ENCODE measurements at regions not wholly inside any gene's neighbourhood (a gene's known extent, or its start where the extent isn't known, plus 50 kb on each side); places are given as distances from the start of the nearest gene placed in this dataset.
"Not testable (repeated sequence)": the region's sequence is repeated elsewhere in the genome, so short reads cannot be mapped to it uniquely, and the experiment has no call there.

DNA sequence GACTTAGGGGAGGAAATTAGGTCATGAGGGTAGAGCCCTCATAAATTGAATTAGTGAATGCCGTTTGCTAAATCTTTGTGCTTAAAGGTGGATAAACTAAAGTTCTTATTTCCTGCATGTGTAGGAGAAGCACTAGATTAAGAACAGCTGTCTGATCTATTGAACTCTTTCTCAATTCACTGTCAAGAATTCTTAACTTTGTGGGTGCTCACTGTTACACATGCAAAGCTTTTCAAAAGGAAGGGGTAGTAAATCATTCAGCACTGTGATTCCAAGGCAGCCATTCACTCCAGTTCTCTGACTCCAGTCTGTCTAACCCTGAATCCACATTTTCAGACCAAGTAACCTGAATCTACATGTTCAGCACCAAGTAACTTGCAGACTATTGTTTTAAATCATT is 1520.1 kb downstream of the PCDH18 start:
- DNase-seq = peak; percentile 11

- no peak for DNase-seq
Observed at GRCh38 chr4:136009258-136009832, 1522.9 kb downstream of the PCDH18 start.

- DNase-seq = no peak
Observed at GRCh38 chr4:136007991-136008390, 1524.3 kb downstream of the PCDH18 start.

- DNase-seq = no peak
Observed at GRCh38 chr4:136002316-136002715, 1530.0 kb downstream of the PCDH18 start.

DNA sequence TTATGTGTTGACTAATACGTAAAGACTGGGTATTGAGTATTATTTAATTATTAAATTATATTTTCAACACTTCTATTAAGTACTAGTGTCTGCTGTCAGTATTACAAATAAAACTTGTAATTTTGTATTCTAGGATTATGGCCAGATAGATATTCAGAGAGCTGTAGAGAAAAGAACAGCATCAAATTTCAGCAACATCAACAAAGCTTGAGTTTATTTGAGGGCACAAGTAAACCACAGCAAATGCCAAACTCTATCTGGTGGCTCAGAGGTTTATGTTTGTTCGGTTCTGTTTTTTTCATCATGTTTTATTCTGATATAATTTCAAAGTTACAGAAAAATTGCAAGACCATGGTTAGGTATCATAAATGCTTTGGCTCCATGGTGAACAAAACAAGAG is 1530.5 kb downstream of the PCDH18 start:
- DNase-seq = no peak

- DNase-seq = no peak
Observed at GRCh38 chr4:136000246-136000645, 1532.0 kb downstream of the PCDH18 start.

- no peak for DNase-seq
Observed at GRCh38 chr4:135994360-135994759, 1537.9 kb downstream of the PCDH18 start.

GRCh38 chr4:135976860-135977259 is 1555.4 kb downstream of the PCDH18 start:
- DNase-seq = no peak

DNA sequence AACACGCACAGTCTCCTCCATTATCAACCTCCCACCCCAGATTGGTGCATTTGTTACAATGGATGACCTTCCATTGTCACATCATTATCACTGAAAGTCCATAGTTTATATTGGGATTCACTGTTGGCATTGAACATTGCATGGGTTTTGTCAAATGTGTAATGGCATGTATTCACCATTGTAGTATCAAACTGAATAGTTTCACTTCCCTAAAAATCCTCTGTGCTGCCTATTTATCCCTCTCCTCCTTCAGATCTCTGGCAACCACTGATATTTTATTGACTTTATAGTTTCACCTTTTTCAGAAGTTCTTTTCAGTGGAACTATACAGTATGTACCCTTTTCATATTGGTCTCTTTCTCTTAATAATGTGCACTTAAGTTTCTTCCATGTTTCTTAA is 1565.4 kb downstream of the PCDH18 start:
- DNase-seq = no peak

DNA sequence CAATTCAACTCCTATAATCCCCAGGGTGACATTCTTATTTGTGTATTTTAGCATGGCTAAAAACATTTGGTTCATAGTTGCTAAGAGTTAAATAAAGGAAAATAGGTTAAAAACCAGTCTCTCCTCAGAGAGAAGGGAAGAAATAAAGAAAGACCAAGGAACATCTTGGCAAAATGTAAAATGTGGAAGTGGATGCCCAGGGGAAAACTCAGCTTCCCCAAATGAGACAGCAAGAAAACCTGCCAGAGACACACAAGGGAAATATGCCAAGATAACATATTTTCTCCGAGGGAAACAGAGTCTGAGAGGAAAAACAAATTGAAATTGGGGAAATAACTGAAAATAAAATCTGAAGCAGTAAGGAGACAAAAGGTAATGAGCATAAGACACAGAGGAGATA is 1569.3 kb downstream of the PCDH18 start:
- no peak for DNase-seq

- peak; percentile 22 for DNase-seq
Observed at GRCh38 chr4:135949931-135950330, 1582.4 kb downstream of the PCDH18 start.

- peak; percentile 74 for DNase-seq
Observed at GRCh38 chr4:135948797-135949196, 1583.5 kb downstream of the PCDH18 start.

GRCh38 chr4:135941671-135942070 is 1590.6 kb downstream of the PCDH18 start:
- no peak for DNase-seq

GRCh38 chr4:135934026-135934425 is 1598.3 kb downstream of the PCDH18 start:
- no peak for DNase-seq

DNA sequence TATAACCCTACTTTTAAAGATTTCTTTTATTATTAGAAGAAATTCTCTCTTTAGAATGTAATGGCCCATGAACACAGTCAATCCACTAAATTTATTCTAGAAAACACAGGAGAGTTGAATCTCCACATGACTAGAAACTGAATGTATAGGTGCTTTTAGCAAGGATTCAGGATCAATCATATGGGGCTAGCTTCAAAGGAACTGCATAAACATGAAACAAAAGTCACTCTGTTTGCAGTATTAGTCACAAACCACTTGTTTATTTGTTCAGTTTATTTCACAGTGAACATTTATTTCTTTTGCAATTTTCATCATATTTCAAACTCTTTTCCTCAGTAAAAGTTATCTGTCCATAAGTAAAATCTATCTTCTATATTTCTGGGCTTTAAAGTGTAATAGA is 1604.6 kb downstream of the PCDH18 start:
- DNase-seq = no peak

DNA sequence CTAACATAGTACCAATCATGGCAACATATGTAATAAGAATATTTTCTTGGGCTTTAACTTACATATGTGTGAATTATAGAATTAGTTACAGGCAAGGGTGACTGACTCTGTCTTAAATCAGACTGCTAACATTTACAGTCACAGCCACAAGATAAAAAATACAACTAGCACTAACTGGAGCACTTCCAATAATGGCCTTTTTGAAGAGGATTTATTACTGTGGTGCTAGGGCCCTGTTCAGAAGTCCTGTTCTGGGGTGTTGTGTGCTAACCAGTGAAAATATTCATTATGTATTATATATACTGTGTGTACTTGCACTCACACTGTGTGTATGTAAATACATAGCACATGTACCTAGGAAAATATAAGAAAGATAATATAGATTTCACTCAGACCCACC is 1611.2 kb downstream of the PCDH18 start:
- DNase-seq = no peak

DNA sequence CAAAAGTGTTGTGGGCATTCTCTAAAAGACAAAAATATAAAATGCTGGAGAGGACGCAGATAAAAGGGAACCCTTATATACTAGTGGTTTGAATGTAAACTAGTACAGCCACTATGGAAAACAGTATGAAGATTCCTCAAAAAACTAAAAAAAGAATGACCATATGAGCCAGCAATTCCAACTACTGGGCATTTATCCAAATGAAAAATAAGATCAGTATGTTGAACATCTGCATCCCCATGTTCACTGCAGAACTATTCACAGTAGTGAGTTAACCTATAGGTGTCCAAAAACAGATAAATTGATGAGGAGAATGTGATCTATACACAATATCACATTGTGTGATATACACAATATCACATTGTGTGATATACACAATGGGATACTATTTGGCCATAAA is 1615.3 kb downstream of the PCDH18 start:
- DNase-seq = peak; percentile 61

- DNase-seq = no peak
Observed at GRCh38 chr4:135900956-135901355, 1631.3 kb downstream of the PCDH18 start.

DNA sequence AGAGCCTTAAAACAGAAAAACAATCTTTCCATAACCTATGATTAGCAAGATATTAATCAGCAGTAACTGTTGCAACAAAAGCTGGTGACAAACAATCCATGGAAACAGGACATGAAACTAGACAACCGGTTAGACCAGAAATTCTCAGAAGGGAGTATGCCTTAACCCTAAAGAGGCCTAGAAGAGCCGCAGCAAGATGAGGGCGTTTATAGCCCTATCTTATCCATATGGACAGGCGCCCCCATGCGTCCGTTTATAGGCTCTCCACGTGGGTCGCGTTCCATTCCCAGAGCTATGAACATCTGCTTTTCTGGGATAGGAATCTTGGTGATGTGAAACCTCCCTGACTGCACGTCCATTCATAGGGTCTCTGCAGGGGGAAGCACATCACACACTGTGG is 1662.7 kb upstream of the PABPC4L start:
- not testable (repeated sequence) for DNase-seq

- DNase-seq = no peak
Observed at GRCh38 chr4:135840781-135841180, 1639.2 kb upstream of the PABPC4L start.

GRCh38 chr4:135839712-135840111 is 1638.1 kb upstream of the PABPC4L start:
- no peak for DNase-seq

DNA sequence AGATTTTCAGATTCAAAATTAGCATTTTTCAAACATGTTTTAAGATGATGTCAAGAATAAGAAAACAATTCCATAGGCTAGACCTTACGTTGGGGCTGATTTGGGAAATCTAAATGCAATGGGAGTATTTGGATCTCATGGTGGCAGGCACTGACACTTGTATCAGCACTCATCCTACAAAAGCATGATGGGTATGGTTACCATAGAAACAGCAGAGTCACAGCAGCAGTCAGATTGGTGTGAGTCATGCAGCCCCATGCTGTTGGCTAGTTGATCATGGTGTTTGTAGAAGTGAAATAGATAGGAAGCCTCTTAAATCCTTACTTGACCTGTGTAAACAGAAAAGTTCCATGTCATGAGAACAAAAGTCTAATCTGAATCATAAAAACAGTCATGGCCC is 1637.3 kb upstream of the PABPC4L start:
- peak; percentile 4 for DNase-seq

DNA sequence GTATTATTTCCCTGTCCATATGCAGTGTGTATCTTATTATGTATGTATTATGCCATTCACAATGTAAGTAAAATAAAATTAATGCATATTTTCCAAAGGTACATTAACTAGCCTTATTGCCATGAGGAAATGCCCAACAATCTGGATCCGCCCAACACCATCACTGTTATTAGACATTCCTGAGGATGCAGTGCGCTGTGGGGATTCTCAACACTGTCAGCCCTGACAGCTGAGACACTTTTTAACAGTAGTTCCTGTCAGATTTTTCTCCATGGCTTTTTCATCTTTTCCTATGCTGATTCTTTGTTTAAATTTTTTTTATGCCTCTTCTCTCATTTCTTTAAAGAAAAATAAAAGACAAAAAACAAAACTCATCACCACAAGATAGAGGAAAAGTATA is 1632.9 kb upstream of the PABPC4L start:
- DNase-seq = no peak

DNA sequence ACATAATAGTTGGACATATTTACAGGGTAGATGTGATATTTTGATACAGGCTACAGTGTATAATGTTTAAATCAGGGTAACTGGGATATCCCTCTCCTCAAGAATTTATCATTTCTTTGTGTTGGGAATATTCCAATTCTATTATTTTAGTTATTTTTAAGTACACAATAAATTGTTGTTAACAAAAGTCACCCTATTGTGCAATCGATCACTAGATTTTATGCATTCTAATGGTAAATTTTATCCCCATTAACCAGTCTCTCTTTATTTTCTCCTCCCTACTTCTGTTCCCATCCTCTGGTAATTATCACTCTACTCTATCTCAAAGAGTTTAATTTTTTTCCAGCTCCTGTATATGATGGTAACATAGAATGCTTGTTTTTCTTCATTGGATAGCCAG is 1631.9 kb upstream of the PABPC4L start:
- DNase-seq = no peak

DNA sequence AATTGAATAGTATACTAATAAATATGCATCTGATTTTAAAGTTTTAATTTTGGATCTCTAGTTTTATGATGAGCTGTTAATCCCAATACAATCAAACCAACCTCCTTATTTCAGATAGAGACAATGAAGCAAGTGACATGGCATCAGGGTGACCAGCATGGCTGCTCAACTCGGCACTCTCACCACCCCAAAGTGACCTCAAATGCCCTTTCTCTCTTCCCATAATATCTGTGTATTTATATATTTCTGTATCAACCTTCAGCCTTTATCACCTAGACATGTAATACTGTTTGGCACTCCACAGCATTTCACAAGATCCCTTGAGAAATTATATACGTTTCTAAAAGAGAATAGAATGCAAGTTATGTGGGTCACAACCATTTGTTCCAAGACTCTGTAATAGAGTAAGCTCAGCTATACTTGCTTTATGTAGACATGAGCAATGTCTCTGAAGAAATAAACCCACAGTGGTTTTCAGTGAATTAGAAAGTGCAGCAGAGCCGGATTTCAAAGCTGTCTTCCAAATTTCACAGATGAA is 1623.2 kb upstream of the PABPC4L start:
- DNase-seq = no peak

All from eye (tissue), 1 donor.